Esophagus mucosa (tissue), 1 donor: ENCODE measurements at regions not wholly inside any gene's neighbourhood (a gene's known extent, or its start where the extent isn't known, plus 50 kb on each side); places are given as distances from the start of the nearest gene placed in this dataset.
A peak's percentile ranks its signal among the peaks of the same experiment; 100 is the strongest.
"Not testable (repeated sequence)": the region's sequence is repeated elsewhere in the genome, so short reads cannot be mapped to it uniquely, and the experiment has no call there.

Experiments
- ATAC-seq: fragments of 200-7000 bp; cut with Tn5 transposase; one replicate; pipeline ENCODE4 v1.9.1; 2020
- donor health status: DM: yes; HTN: yes; CAD: no.

DNA sequence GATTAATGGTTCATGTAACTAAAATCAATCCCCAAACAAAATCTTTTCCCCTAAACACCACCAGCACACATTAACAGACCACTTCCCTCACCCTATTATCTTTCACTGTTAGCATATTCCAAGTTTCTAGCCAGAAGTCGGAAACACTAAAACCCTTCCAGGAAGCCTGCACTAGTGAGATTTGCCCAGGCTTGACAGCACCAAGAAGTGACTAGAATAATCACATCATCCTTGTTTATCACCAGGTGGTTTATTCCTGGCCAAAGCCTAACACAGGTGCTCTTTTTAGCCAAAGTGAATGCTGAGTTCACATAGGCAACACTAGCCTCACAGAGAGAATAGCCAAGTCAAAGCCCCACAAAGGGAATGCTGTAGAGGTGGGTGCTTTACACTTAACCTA is 221.2 kb upstream of the HNRNPA3 start:
- no peak for ATAC-seq

GRCh38 chr2:176997074-176997791 is 215.4 kb upstream of the HNRNPA3 start:
- ATAC-seq: peak; percentile 65

DNA sequence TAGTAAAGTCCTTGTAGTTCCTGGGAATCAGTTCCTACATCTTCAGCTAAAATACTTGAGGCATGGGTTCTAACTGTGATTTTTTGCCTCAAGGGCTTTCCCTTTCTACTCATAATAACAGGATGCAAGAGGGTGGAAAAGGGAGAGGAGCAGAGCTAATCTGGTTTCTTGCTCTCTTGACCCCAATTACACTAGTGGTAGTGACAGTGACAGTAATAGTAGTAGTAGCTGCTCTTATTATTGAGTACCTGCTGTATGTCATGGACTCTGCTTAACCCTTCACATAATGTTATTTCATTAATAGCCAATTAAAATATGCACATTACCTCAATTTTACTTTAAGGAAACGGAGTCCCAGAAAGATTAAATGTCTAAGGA is 214.8 kb upstream of the HNRNPA3 start:
- ATAC-seq: no peak

- ATAC-seq: no peak
Observed at GRCh38 chr2:176999301-176999700, 213.3 kb upstream of the HNRNPA3 start.

DNA sequence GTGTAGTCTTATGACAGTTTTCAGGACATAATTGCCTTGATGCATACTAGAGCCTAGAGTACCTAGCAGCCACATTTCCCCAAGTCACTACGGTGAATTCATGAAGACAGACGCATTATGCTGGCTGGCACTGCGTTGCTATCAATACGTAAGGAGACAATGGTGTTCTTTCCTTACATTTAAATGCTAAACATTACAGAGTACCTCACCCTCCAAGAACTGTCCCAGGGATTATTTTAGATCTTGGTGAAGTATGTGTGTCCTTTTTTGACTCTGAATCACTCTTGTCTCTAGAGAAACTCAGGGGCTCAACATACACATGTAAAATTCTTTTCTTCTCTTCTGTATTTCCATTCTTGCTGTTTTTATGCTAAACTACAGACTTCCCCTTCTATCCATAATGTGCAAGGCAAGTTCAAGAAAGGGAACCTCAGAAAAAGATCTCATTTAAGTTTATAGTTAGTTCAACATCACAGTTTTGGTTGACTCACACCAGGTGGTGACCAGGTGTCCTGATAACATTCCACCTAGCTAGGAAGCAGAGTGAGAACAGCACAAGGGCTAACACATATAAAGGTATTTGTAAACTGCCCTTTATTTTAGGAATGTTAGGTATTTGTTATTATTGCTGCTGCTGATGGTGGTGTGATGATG is 212.4 kb upstream of the HNRNPA3 start:
- no peak for ATAC-seq

DNA sequence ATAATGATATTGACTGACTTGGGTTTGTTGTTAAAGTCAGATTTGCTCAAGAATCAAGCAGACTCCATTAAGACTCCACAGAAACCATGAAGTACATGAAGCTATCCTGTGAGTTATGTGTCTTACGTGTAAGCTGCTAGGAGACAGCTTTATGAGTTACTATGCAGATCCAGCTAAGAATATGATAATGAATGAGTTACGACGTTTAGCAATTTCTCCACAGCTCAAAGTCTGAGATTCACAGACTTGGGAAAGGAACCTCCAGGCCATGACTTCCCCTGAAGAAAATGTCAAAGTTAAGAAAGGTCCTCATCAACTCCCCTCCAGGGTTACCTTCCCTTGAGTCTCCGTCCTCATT is 211.9 kb upstream of the HNRNPA3 start:
- ATAC-seq: no peak

- ATAC-seq: no peak
Observed at GRCh38 chr2:177001334-177001733, 211.3 kb upstream of the HNRNPA3 start.

DNA sequence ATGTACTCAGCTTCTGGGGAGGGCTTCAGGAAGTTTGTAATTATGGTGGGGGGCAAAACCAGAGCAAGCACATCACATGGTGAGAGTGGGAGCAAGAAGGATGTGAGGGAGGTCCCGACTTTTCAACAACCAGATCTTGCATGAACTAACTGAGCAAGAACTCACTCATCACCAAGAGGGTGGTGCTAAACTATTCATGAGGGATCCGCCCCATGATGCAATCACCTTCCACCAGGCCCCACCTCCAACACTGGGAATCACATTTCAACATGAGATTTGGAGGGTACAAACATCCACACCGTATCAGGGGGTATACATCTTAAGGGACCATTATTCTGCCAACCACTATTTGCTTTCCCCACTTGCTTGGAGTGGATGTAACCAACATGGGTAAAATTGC is 209.6 kb upstream of the HNRNPA3 start:
- ATAC-seq: no peak

DNA sequence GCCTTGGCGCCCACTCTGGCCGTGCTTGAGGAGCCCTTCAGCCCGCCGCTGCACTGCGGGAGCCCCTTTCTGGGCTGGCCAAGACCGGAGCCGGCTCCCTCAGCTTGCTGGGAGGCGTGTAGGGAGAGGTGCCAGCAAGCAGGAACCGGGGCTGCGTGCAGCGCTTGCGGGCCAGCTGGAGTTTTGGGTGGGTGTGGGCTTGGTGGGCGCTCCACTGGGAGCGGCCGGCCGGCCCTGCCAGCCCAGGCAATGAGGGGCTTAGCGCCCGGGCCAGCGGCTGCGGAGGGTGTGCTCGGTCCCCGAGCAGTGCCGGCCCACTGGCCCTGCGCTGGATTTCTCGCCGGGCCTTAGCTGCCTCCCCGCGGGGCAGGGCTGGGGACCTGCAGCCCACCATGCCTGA is 204.9 kb upstream of the HNRNPA3 start:
- ATAC-seq: not testable (repeated sequence)

DNA sequence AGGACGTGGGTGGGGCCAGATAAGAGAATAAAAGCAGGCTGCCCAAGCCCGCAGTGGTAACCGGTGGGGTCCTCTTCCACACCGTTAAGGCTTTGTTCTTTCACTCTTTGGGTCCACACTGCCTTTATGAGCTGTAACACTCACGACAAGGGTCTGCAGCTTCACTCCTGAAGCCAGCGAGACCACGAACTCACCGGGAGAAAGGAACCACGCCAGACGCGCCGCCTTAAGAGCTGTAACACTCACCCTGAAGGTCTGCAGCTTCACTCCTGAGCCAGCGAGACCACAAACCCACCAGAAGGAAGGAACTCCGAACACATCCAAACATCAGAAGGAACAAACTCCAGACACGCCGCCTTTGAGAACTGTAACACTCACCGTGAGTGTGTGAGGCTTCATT is 203.9 kb upstream of the HNRNPA3 start:
- not testable (repeated sequence) for ATAC-seq

- no peak for ATAC-seq
Observed at GRCh38 chr2:177010146-177010545, 202.4 kb upstream of the HNRNPA3 start.

DNA sequence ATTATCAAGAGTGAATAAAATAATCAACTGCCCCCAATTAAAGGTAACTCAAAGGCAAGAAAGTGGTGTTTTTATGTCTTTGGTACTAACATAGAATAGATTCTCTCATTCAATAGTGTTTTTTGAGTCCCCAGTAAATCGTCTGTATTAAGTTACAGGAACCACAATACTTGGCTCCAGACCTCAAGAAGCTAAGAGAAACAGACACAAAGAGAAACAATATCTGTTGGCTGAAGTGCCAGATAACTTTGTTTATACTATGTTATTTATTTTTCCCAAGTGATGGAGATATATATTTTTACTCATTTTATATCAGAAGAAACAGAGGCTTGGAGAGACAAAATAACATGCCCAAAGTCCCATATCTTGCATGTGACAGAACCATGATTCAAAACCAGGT is 201.7 kb upstream of the HNRNPA3 start:
- no peak for ATAC-seq

- no peak for ATAC-seq
Observed at GRCh38 chr2:177014946-177015345, 197.6 kb upstream of the HNRNPA3 start.

- ATAC-seq: no peak
Observed at GRCh38 chr2:177015356-177015923, 197.2 kb upstream of the HNRNPA3 start.

DNA sequence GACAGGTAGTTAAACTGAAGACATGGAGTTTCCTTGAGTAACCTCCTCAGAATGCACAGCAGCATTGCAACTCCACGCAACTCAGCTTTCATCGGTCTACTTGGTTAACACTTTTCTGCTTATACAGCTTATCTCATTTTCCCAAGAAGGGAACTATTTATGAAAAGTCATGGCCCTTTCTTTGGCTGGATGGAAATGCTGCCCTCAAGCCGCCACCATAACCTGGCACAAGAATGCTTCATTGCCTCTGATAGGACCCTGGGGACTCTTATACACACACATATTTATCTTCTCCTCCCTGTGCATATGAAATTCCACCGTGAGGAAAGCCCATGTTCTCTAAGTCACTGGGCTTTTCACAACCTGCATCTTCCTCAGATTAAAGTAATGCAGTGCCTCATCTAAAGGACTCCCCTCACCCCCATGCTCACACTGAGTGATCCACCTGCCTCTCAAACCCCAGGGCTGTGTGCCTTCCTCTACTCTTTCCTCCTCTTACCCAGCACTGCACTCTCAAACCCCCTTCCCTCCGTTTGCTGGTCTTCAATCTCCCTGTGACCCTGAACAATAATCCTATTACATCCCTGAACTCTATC is 192.0 kb upstream of the HNRNPA3 start:
- no peak for ATAC-seq

- no peak for ATAC-seq
Observed at GRCh38 chr2:177021706-177022343, 190.8 kb upstream of the HNRNPA3 start.

GRCh38 chr2:177024765-177025164 is 187.8 kb upstream of the HNRNPA3 start:
- no peak for ATAC-seq

- no peak for ATAC-seq
Observed at GRCh38 chr2:177026253-177026652, 186.3 kb upstream of the HNRNPA3 start.

GRCh38 chr2:177026956-177027355 is 185.6 kb upstream of the HNRNPA3 start:
- no peak for ATAC-seq

- ATAC-seq: no peak
Observed at GRCh38 chr2:177028296-177028695, 184.3 kb upstream of the HNRNPA3 start.

GRCh38 chr2:177029075-177029474 is 183.5 kb upstream of the HNRNPA3 start:
- ATAC-seq: no peak

GRCh38 chr2:177029501-177029900 is 183.1 kb upstream of the HNRNPA3 start:
- ATAC-seq: no peak

DNA sequence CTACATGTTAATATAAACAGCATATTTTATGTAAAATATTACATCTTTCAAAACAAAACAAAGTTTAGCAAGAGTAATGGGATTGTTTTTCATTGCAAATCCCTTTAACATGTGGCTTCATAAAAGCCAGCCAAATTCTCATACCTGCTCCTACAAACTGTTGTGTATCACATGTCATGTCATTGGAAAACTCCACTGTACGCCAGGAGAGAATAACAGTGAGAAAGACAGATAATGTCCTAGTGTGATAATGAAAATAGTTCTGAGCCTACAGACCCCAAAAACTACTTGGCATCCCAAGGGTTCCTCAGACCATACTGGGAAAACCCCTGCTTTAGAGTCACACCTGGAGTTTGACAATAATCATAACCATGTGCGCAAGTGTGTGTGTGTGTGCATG is 182.7 kb upstream of the HNRNPA3 start:
- ATAC-seq: no peak
